ENCODE measurements at regions not wholly inside any gene's neighbourhood (a gene's known extent, or its start where the extent isn't known, plus 50 kb on each side); places are given as distances from the start of the nearest gene placed in this dataset.
"Not testable (repeated sequence)": the region's sequence is repeated elsewhere in the genome, so short reads cannot be mapped to it uniquely, and the experiment has no call there.

- DNase-seq: no peak
Observed at GRCh38 chr10:84948644-84949043, 620.3 kb downstream of the CCSER2 start.

GRCh38 chr10:84951616-84952015 lies 623.2 kb downstream of the CCSER2 start:
- no peak for DNase-seq

GRCh38 chr10:84957427-84957826 lies 629.0 kb downstream of the CCSER2 start:
- no peak for DNase-seq

GRCh38 chr10:84965468-84965867 lies 637.1 kb downstream of the CCSER2 start:
- no peak for DNase-seq

- no peak for DNase-seq
Observed at GRCh38 chr10:84966708-84967441, 638.5 kb downstream of the CCSER2 start.

DNA sequence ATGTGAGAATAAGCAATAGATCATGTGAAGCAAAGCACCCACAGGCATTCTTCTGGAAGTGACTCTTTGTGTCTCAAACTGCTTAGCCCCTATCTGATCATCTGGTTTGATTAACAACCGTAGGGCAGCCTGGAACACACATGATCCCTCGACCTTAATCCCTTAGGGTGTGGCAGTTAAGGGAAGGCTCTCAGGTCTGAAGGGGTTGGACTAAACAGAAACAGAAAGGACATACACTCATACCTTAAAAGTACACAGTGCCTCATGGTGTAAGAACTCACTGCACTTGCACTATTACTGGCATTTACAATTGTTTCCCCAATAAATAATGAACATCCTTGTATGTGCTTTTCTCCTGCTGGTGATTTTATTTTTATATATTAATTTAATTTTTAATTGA lies 640.9 kb downstream of the CCSER2 start:
- not testable (repeated sequence) for DNase-seq

- DNase-seq: no peak
Observed at GRCh38 chr10:84987039-84987438, 658.6 kb downstream of the CCSER2 start.

GRCh38 chr10:84988011-84988410 lies 659.6 kb downstream of the CCSER2 start:
- no peak for DNase-seq

- no peak for DNase-seq
Observed at GRCh38 chr10:84990713-84991112, 662.3 kb downstream of the CCSER2 start.

DNA sequence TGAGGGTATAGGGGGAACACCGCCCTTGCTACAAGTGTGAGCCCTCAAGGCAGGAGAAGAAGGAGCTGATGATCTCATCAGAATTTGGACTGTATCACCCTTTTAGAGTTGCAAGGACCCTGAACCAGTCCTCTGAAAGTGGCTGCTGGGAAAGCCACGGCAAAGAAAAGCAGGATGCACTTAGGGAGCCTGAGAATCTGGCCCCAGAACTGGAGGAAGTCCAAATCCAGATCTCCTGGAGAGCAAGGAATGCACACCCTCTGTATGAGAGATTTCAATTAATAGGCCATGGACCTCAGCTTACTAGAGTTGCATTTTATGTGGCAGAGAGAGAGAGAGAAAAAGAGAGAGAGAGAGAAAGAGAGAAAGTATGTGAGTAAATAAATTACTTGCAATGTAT lies 662.9 kb downstream of the CCSER2 start:
- DNase-seq: no peak

DNA sequence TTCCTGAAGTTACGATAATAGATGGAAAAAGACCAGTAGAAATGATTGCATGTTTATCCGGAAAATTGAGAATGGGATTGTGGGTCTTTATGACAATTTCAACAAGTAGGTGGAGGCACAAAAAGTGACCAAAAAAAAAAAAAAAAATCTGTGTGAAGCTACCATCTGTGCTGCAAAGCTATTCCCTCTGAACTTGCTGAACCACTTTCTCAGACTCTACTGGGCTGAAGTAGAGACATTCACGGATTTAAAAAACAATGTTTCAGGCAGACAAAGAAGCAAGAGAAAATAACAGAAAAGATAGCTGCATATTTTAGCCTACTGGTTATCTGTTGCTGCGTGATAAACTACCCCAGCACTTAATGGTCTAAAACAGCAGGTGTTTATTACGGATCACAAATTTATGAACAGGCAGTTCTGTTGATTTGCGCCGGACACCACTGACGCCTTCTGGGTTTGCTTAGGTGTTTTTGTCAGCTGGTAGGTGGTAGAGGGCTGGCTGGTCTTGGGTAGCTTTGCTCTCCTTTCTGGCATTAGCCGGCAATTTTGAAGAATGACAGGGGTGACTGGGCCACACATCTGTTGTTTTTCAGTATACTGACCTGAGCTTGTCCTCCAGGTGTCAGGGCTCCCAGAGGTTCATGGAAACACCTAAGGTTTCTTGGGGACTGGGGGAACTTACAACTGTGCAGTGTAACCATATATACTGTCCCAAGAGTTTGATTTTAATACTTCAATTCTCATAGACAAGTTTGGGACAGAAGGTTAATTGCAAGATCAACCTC lies 665.1 kb downstream of the CCSER2 start:
- no peak for DNase-seq

DNA sequence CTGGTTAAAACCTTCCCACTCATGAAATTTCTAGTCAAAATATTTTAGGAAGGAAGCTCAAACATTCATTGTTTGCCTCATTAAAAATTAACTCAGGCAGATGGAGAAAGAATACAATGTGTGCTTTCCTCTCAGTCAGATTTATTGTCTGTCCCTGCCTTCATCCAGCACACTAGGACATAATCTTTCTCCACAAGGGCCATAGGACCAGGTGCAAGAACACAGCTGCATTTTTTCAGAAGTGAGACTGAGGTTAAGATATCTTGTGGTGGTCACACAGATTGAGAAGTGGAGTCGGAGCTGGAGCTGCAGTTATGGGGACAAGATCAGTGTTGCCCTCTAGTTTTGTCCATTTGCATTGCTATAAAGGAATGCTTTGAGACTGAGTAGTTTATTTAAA lies 666.3 kb downstream of the CCSER2 start:
- DNase-seq: no peak

DNA sequence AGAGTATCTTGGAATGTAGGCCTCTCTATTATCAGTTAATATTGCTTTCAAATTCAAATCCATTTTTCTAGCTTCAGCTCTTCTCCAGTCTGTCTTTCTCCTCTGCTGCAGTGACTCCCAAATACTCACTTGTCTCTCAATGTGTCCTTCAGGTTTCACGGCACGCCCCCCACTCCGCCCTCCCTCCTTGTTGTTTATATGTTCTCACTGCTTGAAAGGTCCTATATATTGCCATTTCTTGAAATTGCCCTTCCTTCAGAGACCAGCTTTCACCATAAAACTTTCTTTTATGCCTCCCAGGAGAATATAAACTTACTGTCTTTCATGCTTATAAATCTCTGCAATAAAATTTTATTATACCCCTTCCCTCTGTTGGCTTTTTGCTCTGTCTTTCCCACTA lies 668.2 kb downstream of the CCSER2 start:
- no peak for DNase-seq

GRCh38 chr10:84997870-84998269 lies 669.5 kb downstream of the CCSER2 start:
- no peak for DNase-seq

- no peak for DNase-seq
Observed at GRCh38 chr10:84999929-85000328, 671.5 kb downstream of the CCSER2 start.

DNA sequence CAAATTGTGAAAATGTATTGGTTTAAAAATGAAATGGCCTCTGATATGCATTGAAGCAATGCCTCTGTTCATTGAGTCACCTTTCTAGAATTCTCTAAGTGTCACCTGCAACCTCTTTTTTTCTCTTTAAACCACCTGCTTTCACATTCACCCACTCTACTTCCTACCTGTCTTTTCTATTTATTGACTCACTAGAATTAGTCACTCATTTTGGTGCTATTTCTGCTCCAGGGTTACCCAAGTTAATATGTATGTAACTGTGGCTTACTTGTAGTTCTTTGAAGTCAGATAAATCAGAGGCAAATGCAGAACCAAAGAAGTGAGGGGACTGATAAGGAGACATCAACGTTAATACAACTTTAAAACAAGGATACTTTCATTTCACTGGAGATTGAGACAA lies 674.7 kb downstream of the CCSER2 start:
- DNase-seq: no peak

DNA sequence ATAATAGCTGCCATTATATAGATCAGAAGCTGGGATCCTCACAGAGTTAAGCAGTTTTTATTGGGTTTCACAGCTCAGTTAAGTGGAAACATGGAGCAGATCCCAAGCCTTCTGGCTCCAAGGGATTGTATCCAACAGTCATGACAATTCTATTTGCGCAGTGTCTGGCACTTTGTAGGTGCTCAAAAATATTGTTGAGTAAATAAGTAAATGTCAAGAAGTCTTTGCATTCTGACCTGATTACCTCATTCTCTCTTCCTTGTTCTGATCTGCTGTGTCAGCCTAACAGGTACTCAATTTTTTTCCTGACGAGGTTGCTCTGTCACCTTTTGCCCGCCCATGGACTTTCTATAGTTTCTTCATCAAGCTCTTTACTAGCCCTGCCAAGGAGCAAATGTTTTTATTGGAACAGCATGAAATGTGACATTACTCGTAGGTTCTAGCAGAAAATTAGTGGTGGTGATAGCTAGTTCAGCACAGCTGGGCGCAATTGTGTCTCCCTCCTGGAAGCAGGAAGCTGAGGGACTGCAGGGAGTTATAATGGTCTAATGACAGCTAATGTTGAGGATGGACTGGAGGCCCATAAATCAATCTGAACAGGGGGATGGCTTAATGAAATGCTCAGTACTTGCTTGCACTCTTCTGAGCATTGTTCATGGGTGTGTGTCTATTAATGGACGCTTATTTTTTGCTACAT lies 680.2 kb downstream of the CCSER2 start:
- DNase-seq: no peak

DNA sequence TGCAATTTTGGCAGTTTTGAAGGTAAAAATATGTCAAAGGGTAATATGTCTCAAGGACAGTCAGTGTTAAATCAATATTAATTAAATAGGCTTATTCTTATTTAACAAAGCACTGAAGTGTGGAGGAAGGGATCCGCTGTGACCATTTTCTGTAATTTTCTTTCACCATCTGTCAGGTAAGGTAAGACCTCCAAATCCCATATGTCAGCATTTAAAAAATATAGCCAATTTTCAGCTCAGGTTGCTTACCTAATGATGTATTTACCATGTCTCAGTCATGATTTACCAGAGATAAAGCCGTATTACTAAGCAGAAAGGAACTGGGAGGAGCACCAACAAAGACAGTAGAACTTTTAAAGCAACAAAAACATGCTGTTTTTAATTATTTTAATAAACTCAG lies 683.9 kb downstream of the CCSER2 start:
- DNase-seq: no peak

GRCh38 chr10:85026878-85027467 lies 698.6 kb downstream of the CCSER2 start:
- no peak for DNase-seq

DNA sequence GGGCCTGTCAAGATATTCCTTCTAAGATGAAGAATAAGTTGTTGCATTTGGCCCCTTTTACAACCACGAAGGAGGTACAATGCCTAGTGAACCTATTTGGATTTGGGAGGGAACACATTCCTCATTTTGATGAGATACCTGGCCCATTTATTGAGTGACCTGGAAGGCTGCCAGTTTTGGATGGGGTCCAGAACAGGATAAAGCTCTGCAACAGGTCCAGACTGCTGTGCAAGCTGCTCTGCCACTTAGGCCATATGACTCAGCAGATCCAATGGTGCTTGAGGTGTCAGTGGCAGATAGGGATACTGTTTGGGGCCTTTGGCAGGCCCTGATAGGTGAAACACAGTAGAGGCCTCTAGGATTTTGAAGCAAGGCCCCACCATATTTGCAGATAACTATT lies 704.6 kb downstream of the CCSER2 start:
- no peak for DNase-seq

GRCh38 chr10:85036661-85037060 lies 708.3 kb downstream of the CCSER2 start:
- DNase-seq: no peak

- DNase-seq: no peak
Observed at GRCh38 chr10:85039311-85039710, 710.9 kb downstream of the CCSER2 start.

DNA sequence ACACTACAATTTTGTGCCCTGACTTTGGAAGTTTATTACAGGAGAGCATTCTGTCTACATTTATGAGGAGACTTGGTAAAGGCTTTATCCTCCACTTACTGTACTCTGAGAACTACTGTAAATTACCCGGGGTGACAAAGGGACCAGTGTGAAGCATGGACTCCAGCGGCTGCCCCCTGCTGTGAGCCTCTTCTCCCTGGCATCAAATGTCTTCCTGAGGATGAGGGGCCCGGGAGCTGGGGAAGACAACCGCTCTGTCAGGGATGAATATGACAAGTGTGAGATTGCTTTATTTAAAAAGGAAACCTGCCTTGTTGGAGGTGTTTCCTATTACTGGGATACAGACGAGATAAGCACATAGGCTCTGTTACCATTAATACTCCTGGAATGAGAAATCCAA lies 714.8 kb downstream of the CCSER2 start:
- DNase-seq: no peak

- DNase-seq: no peak
Observed at GRCh38 chr10:85045046-85045445, 716.7 kb downstream of the CCSER2 start.
